GM21526 (cell line): ENCODE measurements at regions not wholly inside any gene's neighbourhood (a gene's known extent, or its start where the extent isn't known, plus 50 kb on each side); places are given as distances from the start of the nearest gene placed in this dataset.
"Not testable (repeated sequence)": the region's sequence is repeated elsewhere in the genome, so short reads cannot be mapped to it uniquely, and the experiment has no call there.

Source experiments
- ATAC-seq: cut with Tn5 transposase; IDR thresholded peaks from one replicate; pipeline ENCODE4 v1.9.1; 2021; ENCODE audit warnings: moderate library complexity; ENCODE audit not compliant: unreplicated experiment, low FRiP score

GRCh38 chr2:61636686-61637085 lies 98.5 kb upstream of the XPO1 start:
- ATAC-seq = no peak

- ATAC-seq = no peak
These were observed 96.4 kb upstream of the XPO1 start for GRCh38 chr2:61634512-61634911.

- ATAC-seq = no peak
These were observed 95.1 kb upstream of the XPO1 start for GRCh38 chr2:61633250-61633649.

- ATAC-seq = no peak
These were observed 94.4 kb upstream of the XPO1 start for GRCh38 chr2:61632276-61633169.

GRCh38 chr2:61631321-61631720 lies 93.2 kb upstream of the XPO1 start:
- ATAC-seq = no peak

- ATAC-seq = no peak
These were observed 88.7 kb upstream of the XPO1 start for GRCh38 chr2:61626827-61627226.

GRCh38 chr2:61623747-61624146 lies 85.6 kb upstream of the XPO1 start:
- no peak for ATAC-seq

- ATAC-seq = no peak
These were observed 82.3 kb upstream of the XPO1 start for GRCh38 chr2:61620244-61621159.

- no peak for ATAC-seq
These were observed 81.4 kb upstream of the XPO1 start for GRCh38 chr2:61619561-61619960.

- ATAC-seq = no peak
These were observed 79.5 kb upstream of the XPO1 start for GRCh38 chr2:61617610-61618009.

- no peak for ATAC-seq
These were observed 67.1 kb upstream of the XPO1 start for GRCh38 chr2:61605245-61605644.

- no peak for ATAC-seq
These were observed 66.3 kb upstream of the XPO1 start for GRCh38 chr2:61604433-61604832.

GRCh38 chr2:61598515-61599156 lies 60.5 kb upstream of the XPO1 start:
- ATAC-seq = not testable (repeated sequence)

GRCh38 chr2:61597300-61598289 lies 59.4 kb upstream of the XPO1 start:
- ATAC-seq = no peak

- not testable (repeated sequence) for ATAC-seq
These were observed 56.0 kb upstream of the XPO1 start for GRCh38 chr2:61594201-61594600.

- not testable (repeated sequence) for ATAC-seq
These were observed 55.5 kb upstream of the XPO1 start for GRCh38 chr2:61593648-61594047.

- no peak for ATAC-seq
These were observed 52.1 kb upstream of the XPO1 start for GRCh38 chr2:61590214-61590613.

GRCh38 chr2:61588566-61588965 lies 50.4 kb upstream of the XPO1 start:
- no peak for ATAC-seq
